HAP-1 (cell line): ENCODE measurements at regions not wholly inside any gene's neighbourhood (a gene's known extent, or its start where the extent isn't known, plus 50 kb on each side); places are given as distances from the start of the nearest gene placed in this dataset.
"Not testable (repeated sequence)": the region's sequence is repeated elsewhere in the genome, so short reads cannot be mapped to it uniquely, and the experiment has no call there.

Source experiments
- DNase-seq, 2 experiments: peaks; one replicate each; pipeline ENCODE4 v3.0.0-alpha.2; 2016 to 2020; ENCODE audit warnings: low spot score in 2 of 2
- H3K27me3 ChIP-seq: fragments of 250-450 bp; sonication (Bioruptor Pico); 2 replicates; pipeline ENCODE4 v1.5.1; 2020; ENCODE audit warnings: low read depth, mild to moderate bottlenecking, moderate library complexity
- H3K36me3 ChIP-seq: fragments of 250-450 bp; sonication (Bioruptor Pico); replicated peaks from 2 replicates; pipeline ENCODE4 v1.5.1; 2020; ENCODE audit warnings: mild to moderate bottlenecking
- H3K4me1 ChIP-seq: fragments of 250-450 bp; sonication (Bioruptor Pico); 2 replicates; pipeline ENCODE4 v1.5.1; 2020; ENCODE audit warnings: mild to moderate bottlenecking
- H3K4me3 ChIP-seq: fragments of 250-450 bp; sonication (Bioruptor Pico); 2 replicates; pipeline ENCODE4 v1.5.1; 2020; ENCODE audit warnings: mild to moderate bottlenecking, moderate library complexity
- H3K9me3 ChIP-seq: fragments of 250-450 bp; sonication (Bioruptor Pico); 2 replicates; pipeline ENCODE4 v1.5.1; 2020; ENCODE audit warnings: mild to moderate bottlenecking, moderate library complexity
- in situ Hi-C: fragments of 300-500 bp; cut with MboI; formaldehyde crosslinking; loops from 3 replicates; pipeline ENCODE4 v1.14.3; 2020; ENCODE audit warnings: low sequenced_read_pairs, inconsistent platforms, mixed read lengths

DNA sequence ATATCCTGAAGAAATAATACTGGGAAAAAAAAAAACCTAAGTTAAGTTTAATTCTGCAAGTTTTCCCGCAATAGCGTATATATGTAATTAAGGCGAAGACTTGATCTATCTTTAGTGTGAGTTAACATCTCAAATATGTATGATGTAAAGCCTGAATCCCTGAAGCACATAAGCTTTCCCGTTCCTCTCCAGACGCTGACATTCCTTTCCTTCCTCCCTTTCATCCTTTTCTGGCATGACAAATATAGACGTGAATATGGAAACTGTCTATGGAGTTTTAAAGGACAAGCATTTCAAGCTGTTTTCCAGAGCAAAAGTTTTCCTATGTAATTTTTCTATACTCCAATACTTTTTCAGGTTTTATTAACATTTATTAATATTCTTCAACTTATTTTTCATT, 637.0 kb downstream of the COL12A1 start:
- Histone ChIP-seq H3K36me3 (no peaks in the 10 kb centered on the region), H3K27me3 (no peaks in the 10 kb centered on the region), H3K9me3 (no peaks in the 10 kb centered on the region), H3K4me3 (no peak overlapping the region), H3K4me1 (no peaks in the 10 kb centered on the region)
- DNase-seq = no peak
- in situ Hi-C loops = no loop called here

DNA sequence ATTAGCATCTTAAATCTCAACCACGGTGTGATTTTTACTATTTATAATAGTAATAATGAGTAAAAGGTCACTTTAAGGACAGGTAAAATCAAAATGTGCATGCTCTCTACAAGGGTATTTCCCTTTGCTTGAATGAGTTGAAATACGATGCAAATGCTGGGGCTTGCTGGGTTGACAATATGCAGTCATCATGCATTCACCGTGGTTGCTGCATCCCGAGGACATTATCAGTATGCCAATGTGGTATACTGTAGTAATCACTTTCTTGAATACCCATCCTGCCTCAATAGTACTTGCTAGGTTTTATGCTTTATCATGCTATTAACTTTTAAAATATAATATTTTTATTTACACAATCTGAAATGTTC, 637.9 kb downstream of the COL12A1 start:
- H3K4me3 ChIP-seq, DNase-seq, H3K27me3 ChIP-seq, H3K4me1 ChIP-seq, H3K9me3 ChIP-seq, H3K36me3 ChIP-seq, in situ Hi-C loops: not testable (repeated sequence)

DNA sequence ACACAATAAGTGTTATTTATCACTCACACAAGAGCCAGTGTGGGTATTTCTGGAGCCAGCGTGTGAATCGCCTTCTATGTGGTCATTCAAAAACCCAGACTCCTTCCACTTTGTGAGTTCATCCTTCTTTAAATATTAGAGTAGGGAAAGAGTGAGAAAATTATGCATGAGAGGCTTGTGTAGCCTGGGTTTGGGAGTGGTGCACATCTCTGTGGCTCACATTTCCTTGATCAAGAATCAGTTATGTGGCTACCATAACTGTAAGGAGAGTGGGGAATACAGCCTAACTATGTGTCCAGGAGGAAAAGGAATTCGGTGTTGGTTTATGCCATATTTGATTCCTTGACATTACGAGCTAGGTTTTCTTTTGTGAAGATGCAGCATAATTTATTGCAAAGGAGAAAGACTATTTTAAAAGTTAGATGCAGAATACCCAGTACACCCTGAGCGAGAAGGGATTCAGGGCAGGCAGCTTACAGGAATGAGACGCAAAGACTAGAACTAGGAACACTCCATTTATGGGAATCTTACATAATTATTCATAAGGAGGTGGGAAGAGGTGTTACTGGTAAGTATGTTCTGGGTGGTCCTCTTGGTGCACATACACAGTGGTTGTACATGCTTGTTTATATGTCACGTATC, 638.5 kb downstream of the COL12A1 start:
- Histone ChIP-seq H3K36me3 (no peaks in the 10 kb centered on the region), H3K4me1 (no peaks in the 10 kb centered on the region), H3K4me3 (no peak overlapping the region), H3K27me3 (no peaks in the 10 kb centered on the region), H3K9me3 (no peaks in the 10 kb centered on the region)
- in situ Hi-C loops = no loop called here
- no peak for DNase-seq

DNA sequence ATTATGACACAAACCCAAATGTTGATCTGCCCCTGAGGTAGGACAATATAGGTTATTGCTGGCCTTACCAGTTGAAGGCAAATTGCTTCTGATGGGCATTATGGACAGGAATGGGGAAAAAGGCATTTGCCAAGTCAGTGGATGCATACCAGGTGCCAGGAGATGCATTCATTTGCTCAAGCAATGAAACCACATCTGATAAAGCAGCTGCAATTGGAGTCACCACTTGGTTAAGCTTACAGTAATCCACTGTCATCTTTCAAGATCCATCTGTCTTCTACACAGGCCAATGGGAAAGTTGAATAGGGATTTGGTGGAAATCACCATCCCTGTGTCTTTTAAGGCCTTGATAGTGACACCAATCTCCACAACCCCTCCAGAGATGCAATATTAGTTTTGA, 648.6 kb downstream of the COL12A1 start:
- Histone ChIP-seq H3K4me1 (no peaks in the 10 kb centered on the region), H3K27me3 (no peaks in the 10 kb centered on the region), H3K4me3 (no peak overlapping the region), H3K9me3 (no peaks in the 10 kb centered on the region), H3K36me3 (no peaks in the 10 kb centered on the region)
- DNase-seq = no peak
- in situ Hi-C loops = no loop called here

DNA sequence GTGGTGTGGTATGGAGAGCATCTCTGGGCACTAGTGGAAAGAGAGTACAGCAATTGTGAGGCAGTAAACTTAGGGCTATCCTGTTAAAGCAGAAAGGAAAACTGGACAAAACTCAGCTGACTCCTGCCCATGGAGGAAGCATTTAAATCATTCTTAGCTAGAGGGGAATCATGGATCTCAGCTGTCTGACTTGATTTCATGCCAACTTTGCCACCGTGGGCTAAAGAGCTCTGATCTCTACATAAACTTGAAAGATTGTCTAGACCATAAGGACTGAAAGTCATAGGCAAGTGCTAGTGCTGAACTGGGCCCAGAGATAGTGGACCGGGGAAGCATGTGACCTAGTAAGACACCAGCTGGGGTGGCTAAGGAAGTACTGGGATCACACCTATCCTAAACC, 651.8 kb downstream of the COL12A1 start:
- no peaks in the 10 kb centered on the region for H3K4me1 ChIP-seq
- H3K36me3 ChIP-seq = no peaks in the 10 kb centered on the region
- in situ Hi-C loops = no loop called here
- no peaks in the 10 kb centered on the region for H3K27me3 ChIP-seq
- H3K9me3 ChIP-seq = no peaks in the 10 kb centered on the region
- DNase-seq = no peak
- H3K4me3 ChIP-seq = no peak overlapping the region

DNA sequence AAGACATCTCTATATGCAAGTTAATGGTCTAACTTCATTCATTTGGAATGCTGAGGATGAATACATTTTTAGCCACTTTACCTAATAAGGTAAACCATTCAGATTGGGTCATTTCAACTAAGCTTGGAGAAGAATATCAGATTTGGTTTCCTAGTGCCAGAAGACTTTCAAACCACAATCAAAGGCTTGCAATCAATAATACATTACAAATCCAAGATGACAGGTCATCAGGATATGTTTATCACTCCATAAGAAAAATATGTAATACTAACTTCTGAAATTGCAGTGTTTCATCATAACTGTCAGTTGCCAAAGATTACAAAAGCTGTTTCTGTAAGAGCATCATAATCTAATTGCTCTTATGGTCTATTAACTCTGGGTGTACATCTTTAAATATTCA, 654.0 kb downstream of the COL12A1 start:
- Histone ChIP-seq H3K4me3 (no peak overlapping the region), H3K9me3 (no peaks in the 10 kb centered on the region), H3K27me3 (no peaks in the 10 kb centered on the region), H3K4me1 (no peaks in the 10 kb centered on the region), H3K36me3 (no peaks in the 10 kb centered on the region)
- no peak for DNase-seq
- in situ Hi-C loops = no loop called here

DNA sequence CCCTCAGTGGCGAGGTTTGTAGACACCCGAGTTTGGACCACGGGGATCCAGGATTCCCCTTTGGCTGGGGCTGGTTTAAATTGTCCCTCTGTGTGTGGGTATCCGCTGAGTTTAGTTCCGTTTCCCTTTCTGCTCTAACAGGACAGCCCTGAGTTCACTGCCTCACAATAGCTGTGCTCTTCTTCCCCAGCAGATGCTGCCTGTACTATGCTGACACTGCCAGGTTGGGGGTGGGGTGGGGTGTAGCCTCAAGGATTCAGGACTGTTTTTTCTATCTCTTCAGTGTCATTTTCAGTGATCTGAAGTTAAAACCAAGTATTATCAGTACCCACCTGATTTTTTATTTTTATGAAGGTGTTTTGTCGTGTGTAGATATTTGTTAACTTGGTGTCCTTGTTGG, 655.0 kb downstream of the COL12A1 start:
- in situ Hi-C loops = no loop called here
- Histone ChIP-seq H3K27me3 (no peaks in the 10 kb centered on the region), H3K9me3 (no peaks in the 10 kb centered on the region), H3K4me1 (no peaks in the 10 kb centered on the region), H3K4me3 (no peak overlapping the region), H3K36me3 (no peaks in the 10 kb centered on the region)
- DNase-seq = no peak

DNA sequence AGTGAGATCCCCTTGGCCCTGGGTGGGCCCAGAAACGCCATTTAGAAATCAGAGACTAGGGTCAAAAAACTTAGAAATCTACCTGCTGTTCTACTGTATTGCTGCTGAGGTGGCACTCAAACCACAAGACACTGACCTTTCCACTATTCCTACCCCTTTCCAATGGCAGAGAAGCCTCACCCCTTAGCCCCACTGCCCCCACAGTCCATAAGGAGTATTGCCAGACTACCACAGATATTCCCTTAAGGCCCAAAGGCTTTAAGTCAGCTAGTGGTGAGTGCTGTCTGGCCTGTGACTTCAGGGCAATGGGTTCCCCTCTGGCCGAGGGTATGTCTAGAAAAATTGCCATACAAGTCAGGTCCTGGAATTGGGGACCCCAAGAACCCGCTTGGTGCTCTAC, 656.1 kb downstream of the COL12A1 start:
- H3K4me3 ChIP-seq = no peak overlapping the region
- in situ Hi-C loops = no loop called here
- H3K27me3 ChIP-seq = no peaks in the 10 kb centered on the region
- H3K36me3 ChIP-seq = no peaks in the 10 kb centered on the region
- DNase-seq = no peak
- no peaks in the 10 kb centered on the region for H3K4me1 ChIP-seq
- no peaks in the 10 kb centered on the region for H3K9me3 ChIP-seq

DNA sequence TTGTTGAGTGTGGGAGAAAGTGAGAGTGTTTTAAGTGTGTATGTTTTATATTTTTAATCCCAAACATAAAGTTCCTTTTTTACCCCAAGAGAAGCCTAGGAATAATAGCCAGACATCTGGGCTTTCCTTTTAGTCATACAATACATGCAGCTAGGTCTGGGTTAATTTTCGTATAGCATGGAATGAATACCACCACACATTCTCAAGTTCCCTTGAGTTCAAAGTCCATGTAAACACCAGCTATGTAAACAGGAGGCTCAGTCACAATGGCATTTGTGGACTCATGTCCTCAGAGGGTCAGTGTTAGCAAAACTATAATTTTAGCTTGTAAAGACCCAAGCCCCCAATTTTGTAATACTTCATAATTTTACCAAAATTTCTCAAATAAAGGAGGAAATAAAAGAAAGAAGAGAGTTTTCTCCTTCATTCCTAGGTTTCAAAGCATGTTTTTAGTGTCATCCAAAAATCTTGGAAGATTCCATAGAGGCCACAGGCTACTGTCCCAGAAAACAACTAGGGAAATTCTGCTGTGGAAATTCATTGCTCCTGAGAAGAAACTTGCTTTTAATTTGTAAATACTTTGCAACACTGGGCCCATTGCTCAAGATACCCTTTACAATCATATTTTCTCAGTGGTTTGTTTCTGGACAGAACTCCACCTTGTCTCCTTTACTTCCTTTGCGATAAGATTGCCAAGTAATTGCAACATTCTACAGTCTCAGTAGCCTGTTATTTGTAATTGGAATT, 671.2 kb downstream of the COL12A1 start:
- Histone ChIP-seq H3K27me3 (no peaks in the 10 kb centered on the region), H3K36me3 (no peaks in the 10 kb centered on the region), H3K4me3 (no peak overlapping the region), H3K4me1 (no peaks in the 10 kb centered on the region), H3K9me3 (no peaks in the 10 kb centered on the region)
- in situ Hi-C loops = no loop called here
- no peak for DNase-seq

DNA sequence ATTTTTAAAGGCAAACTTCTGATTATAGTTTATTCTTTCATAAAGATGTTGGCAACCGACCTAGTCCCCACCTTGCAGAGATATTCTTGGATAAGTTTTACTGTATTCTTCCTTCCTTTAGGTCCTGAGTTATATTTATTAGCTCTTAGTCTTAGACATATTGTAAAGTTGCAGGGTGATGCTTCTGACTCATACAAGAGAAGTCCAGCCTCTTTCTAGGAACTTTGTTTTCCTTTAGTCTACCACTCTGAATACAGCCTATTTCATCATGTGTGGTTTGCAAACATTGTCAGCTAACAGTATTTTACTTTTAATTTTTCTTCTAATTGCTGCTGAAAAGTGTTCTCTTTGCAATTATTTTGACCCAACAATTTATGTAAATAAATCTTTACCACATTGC, 686.7 kb downstream of the COL12A1 start:
- H3K27me3 ChIP-seq = no peaks in the 10 kb centered on the region
- no peaks in the 10 kb centered on the region for H3K9me3 ChIP-seq
- H3K4me1 ChIP-seq = no peaks in the 10 kb centered on the region
- no peaks in the 10 kb centered on the region for H3K36me3 ChIP-seq
- no peak for DNase-seq
- no peak overlapping the region for H3K4me3 ChIP-seq
- in situ Hi-C loops = no loop called here

DNA sequence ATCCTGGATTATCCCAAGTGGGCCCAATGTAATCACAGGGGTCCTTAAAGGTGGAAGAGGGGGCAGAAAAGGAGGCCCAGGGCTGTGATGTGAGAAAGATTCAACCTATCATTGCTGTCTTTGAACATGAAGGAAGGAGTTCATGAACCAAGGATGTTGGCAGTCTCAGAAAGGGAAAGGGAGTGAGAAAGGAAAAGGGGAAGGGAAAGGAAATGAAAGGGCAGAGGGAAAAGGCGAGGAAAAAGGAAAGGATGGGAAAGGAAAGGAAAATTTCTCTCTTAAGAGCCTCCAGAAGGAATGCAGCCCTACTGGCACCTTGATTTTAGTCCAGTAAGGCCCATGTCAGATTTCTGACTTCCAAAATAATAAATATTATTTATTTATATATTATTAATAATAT, 687.8 kb downstream of the COL12A1 start:
- no peaks in the 10 kb centered on the region for H3K9me3 ChIP-seq
- H3K27me3 ChIP-seq = no peaks in the 10 kb centered on the region
- no peaks in the 10 kb centered on the region for H3K4me1 ChIP-seq
- H3K36me3 ChIP-seq = no peaks in the 10 kb centered on the region
- no peak for DNase-seq
- no peak overlapping the region for H3K4me3 ChIP-seq
- in situ Hi-C loops = no loop called here

DNA sequence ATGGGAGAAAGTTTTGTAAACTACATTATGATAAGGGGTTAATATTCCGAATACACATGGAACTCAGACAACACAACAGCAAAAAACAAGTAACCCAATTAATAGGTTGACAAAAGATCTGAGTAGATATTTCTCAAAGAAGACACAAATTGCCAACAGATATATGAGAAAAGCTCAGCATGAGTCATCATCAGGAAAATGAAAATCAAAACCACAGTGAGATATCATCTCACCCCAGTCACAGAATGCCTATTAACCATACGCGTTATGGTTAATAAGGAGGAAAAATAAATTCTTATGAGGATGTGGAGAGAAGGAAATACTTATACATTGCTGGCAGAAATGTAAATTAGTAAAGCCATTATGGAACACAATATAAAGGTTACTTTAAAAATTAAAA, 695.0 kb downstream of the COL12A1 start:
- H3K9me3 ChIP-seq = no peaks in the 10 kb centered on the region
- no peak for DNase-seq
- H3K36me3 ChIP-seq = no peaks in the 10 kb centered on the region
- H3K27me3 ChIP-seq = no peaks in the 10 kb centered on the region
- no peak overlapping the region for H3K4me3 ChIP-seq
- in situ Hi-C loops = no loop called here
- no peaks in the 10 kb centered on the region for H3K4me1 ChIP-seq

DNA sequence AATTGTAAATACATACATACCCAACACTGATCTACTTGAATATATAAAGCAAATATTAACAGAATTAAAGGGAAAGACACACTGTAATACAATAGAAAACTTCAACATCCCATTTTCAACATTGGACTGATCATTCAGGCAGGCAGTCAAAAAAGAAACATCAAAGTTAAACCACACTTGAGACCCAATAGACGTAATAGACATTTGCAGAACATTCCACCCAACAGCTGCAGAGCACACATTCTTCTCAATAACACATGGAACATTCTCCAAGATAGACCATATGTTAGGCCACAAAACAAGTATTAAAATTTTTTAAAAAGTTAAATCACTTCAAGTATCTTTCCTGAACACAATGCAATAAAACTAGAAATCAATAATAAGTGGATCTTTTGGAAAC, 698.2 kb downstream of the COL12A1 start:
- Histone ChIP-seq H3K36me3 (no peaks in the 10 kb centered on the region), H3K4me3 (no peak overlapping the region), H3K27me3 (no peaks in the 10 kb centered on the region), H3K9me3 (no peaks in the 10 kb centered on the region), H3K4me1 (no peaks in the 10 kb centered on the region)
- in situ Hi-C loops = no loop called here
- no peak for DNase-seq

DNA sequence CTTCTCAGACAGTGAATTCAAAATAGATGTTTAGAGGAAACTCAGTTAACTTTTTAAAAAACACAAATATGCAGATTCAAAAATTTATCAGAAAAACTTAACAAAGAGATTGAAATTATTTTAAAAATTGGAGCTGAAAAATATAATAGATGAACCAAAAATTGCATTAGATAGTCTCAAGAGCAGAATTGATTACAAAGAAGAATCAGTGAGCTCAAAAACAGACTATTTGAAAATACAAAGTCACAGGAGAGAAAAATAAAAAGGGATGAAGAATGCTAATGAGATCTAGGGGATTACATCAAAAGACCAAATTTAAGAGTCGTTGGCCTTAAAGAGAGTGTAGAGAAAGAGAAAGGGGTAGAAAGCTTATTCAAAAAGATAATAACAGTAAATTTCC, 700.5 kb downstream of the COL12A1 start:
- in situ Hi-C loops = no loop called here
- no peaks in the 10 kb centered on the region for H3K4me1 ChIP-seq
- no peaks in the 10 kb centered on the region for H3K9me3 ChIP-seq
- no peaks in the 10 kb centered on the region for H3K36me3 ChIP-seq
- H3K4me3 ChIP-seq = no peak overlapping the region
- no peak for DNase-seq
- H3K27me3 ChIP-seq = no peaks in the 10 kb centered on the region

DNA sequence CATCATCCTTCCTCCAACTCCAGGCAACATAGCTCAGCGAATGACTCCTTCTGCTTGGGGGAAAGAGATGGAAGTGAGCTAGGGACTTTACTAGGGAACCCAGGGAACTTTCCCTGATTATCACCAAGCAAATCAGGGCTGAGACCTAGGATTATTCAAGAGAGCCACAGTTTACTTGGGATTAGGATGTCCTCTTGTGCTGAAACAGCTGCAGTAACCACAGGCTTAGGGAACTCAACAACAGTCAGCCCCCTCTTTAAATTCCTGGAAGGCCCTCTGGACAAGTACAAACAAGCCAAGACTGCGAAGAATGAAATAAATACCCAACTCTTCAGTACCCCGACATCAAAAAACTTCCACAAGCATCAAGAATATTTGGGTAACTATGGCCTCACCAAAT, 700.9 kb downstream of the COL12A1 start:
- H3K27me3 ChIP-seq = no peaks in the 10 kb centered on the region
- H3K36me3 ChIP-seq = no peaks in the 10 kb centered on the region
- no peaks in the 10 kb centered on the region for H3K9me3 ChIP-seq
- no peaks in the 10 kb centered on the region for H3K4me1 ChIP-seq
- in situ Hi-C loops = no loop called here
- H3K4me3 ChIP-seq = no peak overlapping the region
- no peak for DNase-seq
